Activated CD4-positive, alpha-beta T cell treated with anti-CD3 and anti-CD28 coated beads for 36 hours (primary cell): ENCODE measurements at regions not wholly inside any gene's neighbourhood (a gene's known extent, or its start where the extent isn't known, plus 50 kb on each side); places are given as distances from the start of the nearest gene placed in this dataset.
"Not testable (repeated sequence)": the region's sequence is repeated elsewhere in the genome, so short reads cannot be mapped to it uniquely, and the experiment has no call there.

ENCODE experiments used
- ATAC-seq: fragments of 200-7000 bp; cut with Tn5 transposase; one replicate; pipeline ENCODE4 v1.10.0; 2021; ENCODE audit warnings: mild to moderate bottlenecking, moderate library complexity
- CTCF ChIA-PET: fragments of 350-600 bp; sonication (Branson Sonifier 250); formaldehyde crosslinking; loops from one replicate; lab custom pipeline; 2021; ENCODE audit warnings: antibody characterized with exemption; lab: Charles Lee
- POLR2A ChIA-PET: fragments of 350-600 bp; sonication (Branson Sonifier 250); formaldehyde crosslinking; loops from one replicate; lab custom pipeline; 2021; ENCODE audit warnings: antibody characterized with exemption, inconsistent platforms; lab: Charles Lee
- DNase-seq: peaks from one replicate; pipeline ENCODE4 v3.0.0-alpha.2; 2020
- H3K27ac Mint-ChIP-seq: one replicate; pipeline ENCODE4 v1.8.0; 2021; ENCODE audit warnings: mixed read lengths
- H3K27me3 Mint-ChIP-seq: one replicate; pipeline ENCODE4 v1.8.0; 2021; ENCODE audit warnings: mixed read lengths
- H3K36me3 Mint-ChIP-seq: one replicate; pipeline ENCODE4 v1.8.0; 2021; ENCODE audit warnings: low read depth, mixed read lengths
- H3K4me1 Mint-ChIP-seq: one replicate; pipeline ENCODE4 v1.8.0; 2021; ENCODE audit warnings: mixed read lengths
- H3K4me3 Mint-ChIP-seq: one replicate; pipeline ENCODE4 v1.8.0; 2021; ENCODE audit warnings: mild to moderate bottlenecking, moderate library complexity, mixed read lengths
- H3K9me3 Mint-ChIP-seq: one replicate; pipeline ENCODE4 v1.8.0; 2021; ENCODE audit warnings: low read depth, mixed read lengths
- intact Hi-C, 2 experiments: fragments of 100-400 bp; cut with DNase I in 1 of 2; cut with micrococcal nuclease in 1 of 2; formaldehyde crosslinking; loops; one replicate each; pipeline versions ENCODE4 v1.14.2 to v1.15.1; 2022 to 2024; cut with DNase I, micrococcal nuclease

DNA sequence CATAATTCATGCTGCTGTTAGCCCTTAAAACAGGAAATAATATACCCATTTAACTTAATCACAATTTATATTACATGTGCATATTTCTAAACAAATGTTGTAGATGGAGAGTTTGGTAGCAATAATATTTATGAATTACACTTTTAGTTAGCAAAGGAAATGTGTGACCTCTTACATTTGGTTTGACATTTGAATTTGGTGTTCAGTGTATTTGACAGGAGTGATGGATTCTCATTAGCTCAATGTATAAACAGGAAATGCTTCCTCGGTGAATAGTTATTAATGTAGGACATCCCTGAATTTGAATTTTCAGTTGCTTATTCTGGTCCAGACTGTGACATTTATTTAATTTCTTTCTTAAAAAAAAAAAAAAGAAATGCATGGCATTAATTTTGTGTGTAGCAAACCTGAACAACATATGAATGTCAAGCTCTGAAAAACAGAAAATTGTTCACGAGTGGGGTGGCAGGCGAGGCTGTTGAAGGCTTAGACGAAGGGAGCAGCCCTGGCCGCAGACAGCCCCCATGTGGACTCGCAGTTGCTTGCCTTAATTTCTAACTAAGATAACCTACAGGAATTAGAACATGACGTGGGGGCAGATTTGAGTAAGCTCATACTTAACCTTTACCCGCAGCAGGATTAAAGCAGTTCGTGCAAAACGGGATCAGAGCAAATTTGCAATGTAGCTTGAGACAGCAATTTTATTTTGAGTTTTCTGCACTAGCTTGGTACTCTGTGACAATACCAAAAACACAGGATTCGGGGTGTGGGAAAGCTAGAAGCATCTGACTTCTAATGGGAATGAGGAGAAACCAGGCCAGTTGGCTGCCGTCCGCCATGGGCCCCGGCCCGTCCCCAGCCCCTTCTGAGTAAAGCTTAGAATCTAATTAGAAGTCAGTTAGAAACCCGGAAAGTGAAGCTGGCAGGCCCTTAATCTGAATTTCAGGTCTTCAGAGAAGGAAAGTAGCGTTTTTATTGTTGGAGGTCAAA, 134.3 kb downstream of the MACROH2A1 start:
- Mint-ChIP-seq H3K27me3 (peaks cover 10% of the 10 kb centered on the region), H3K36me3 (no peaks in the 10 kb centered on the region), H3K4me3 (no peak overlapping the region), H3K4me1 (no peaks in the 10 kb centered on the region), H3K9me3 (peaks cover 6% of the 10 kb centered on the region), H3K27ac (no peak overlapping the region)
- ATAC-seq (no peak), DNase-seq (no peak)
- intact Hi-C loops, result no loop called here
- ChIA-PET CTCF (interaction anchor here (0.6 kb wide), 2 partner anchors 81 to 165 kb away, joined by 3 read pairs; no protein-coding TSS in a partner anchor), POLR2A (no interaction called here)

DNA sequence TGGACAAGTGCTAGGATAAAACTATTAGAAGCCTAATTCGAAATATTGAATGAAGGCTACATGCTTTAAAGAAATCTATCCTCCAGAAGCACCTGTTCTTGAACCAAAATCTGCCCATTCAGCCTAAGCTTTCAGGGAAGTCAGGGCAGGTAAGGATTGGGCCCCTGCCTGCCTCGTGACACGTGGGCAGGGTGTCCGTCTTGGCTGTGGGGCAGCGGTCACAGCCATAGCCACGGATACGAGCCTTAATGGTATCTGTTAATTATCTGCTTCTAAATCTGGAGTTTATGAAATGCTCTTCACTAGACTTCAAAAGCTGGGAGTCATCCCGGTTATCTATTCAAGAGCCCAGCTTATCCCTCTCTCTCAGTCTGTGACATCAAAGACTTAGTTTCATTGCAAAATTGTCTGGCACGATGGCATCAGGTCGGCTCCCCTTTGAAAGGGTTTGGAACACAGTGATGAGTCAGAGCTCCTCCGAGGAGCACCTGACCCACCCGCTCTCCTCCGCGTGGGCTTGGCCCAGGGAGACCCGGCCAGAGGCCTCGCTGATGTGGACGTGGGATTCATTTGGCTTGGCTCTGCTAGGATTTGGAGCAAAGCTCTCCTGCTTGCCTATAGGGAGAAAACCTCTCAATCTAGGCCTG, 135.9 kb downstream of the MACROH2A1 start:
- POLR2A ChIA-PET, result no interaction called here
- DNase-seq (no peak), ATAC-seq (no peak)
- H3K27ac Mint-ChIP-seq, result no peak overlapping the region
- H3K36me3 Mint-ChIP-seq, result no peaks in the 10 kb centered on the region
- CTCF ChIA-PET, result no interaction called here
- H3K27me3 Mint-ChIP-seq, result peaks cover 12% of the 10 kb centered on the region
- H3K4me3 Mint-ChIP-seq, result no peak overlapping the region
- H3K4me1 Mint-ChIP-seq, result no peaks in the 10 kb centered on the region
- H3K9me3 Mint-ChIP-seq, result peaks cover 9% of the 10 kb centered on the region
- intact Hi-C loops, result no loop called here

DNA sequence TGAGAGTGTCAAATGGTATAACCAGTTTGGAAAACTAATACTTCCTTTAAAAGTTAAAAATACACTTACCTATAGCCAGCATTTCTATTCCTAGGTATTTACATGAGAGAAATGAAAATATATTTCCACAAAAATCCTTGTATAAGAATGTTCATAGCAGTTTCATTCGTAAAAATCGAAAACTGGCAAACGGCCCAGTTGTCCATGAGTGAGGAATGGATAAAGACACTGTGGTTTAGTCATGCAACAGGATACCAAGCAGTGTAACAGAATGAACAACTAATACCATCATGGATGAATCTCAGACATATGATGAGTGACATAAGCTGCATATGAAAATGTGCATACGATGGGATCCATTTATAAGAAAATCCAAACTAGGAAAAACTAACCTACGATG, 136.7 kb downstream of the MACROH2A1 start:
- Mint-ChIP-seq H3K4me3 (no peak overlapping the region), H3K9me3 (peaks cover 9% of the 10 kb centered on the region), H3K4me1 (no peaks in the 10 kb centered on the region), H3K27ac (no peak overlapping the region), H3K27me3 (peaks cover 12% of the 10 kb centered on the region), H3K36me3 (no peaks in the 10 kb centered on the region)
- intact Hi-C loops, result no loop called here
- POLR2A ChIA-PET, result no interaction called here
- no peak for DNase-seq
- CTCF ChIA-PET, result no interaction called here
- no peak for ATAC-seq

DNA sequence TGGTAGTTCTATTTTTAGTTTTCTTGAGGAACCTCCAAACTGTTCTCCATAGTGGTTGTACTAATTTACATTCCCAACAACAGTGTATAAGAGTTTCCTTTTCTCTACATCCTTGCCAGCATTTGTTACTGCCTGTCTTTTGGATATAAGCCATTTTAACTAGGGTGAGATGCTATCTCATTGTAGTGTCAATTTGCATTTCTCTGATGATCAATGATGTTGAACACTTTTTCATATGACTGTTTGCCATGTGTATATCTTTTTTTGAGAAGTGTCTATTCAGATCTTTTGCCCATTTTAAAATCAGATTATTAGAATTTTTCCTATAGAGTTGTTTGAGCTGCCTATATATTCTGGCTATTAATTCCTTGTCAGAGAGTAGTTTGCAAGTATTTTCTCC, 138.9 kb downstream of the MACROH2A1 start:
- H3K4me1 Mint-ChIP-seq, POLR2A ChIA-PET, intact Hi-C loops, DNase-seq, H3K27ac Mint-ChIP-seq, H3K9me3 Mint-ChIP-seq, H3K36me3 Mint-ChIP-seq, H3K4me3 Mint-ChIP-seq, ATAC-seq: not testable (repeated sequence)
- CTCF ChIA-PET, result interaction anchor here (0.6 kb wide), 1 partner anchor 1337 kb away, joined by 3 read pairs; no protein-coding TSS in a partner anchor
- peaks cover 12% of the 10 kb centered on the region for H3K27me3 Mint-ChIP-seq

DNA sequence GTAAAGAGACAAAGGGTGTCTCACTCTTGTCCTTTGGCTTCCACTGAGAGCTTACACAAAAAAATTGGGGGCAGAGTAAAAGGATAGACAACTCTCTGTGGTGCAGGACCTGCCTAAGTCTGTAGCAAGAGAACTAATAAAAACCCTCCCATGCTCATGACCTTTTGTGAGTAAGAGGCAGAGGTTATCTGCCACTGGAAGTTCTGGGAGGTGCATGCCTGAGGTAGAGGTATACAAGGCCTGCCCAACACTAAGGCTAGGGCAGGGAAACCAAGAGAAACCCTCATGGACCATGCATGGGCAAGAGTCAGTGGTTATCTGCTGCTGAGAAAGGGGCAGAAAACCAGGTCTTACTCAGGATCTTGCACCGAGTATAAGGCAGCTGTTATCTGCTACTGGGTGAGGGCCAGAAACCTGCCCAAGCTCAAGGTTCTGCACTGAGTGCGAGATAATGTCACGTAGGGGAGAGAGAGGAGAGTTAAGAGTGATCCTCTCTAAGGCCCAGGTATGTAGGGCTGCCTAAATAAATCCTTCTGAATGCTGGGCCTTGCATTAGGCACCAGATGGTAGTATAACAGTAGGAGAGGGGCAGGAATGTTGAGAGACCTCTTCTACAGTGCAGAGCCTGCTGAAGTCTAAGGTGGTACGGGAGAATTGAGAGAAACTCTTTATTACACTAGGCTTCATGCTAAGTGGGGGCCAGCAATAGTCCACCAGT, 143.4 kb downstream of the MACROH2A1 start:
- Mint-ChIP-seq H3K36me3 (no peaks in the 10 kb centered on the region), H3K9me3 (peaks cover 9% of the 10 kb centered on the region), H3K4me1 (no peaks in the 10 kb centered on the region), H3K27me3 (peaks cover 15% of the 10 kb centered on the region), H3K27ac (no peak overlapping the region), H3K4me3 (no peak overlapping the region)
- DNase-seq (no peak), ATAC-seq (no peak)
- intact Hi-C loops, result no loop called here
- ChIA-PET POLR2A (no interaction called here), CTCF (interaction anchor here (0.5 kb wide), 1 partner anchor 17 kb away, joined by 3 read pairs; no protein-coding TSS in a partner anchor)

- H3K36me3 Mint-ChIP-seq, result no peaks in the 10 kb centered on the region
- ATAC-seq (no peak), DNase-seq (no peak)
- no peaks in the 10 kb centered on the region for H3K9me3 Mint-ChIP-seq
- ChIA-PET POLR2A (interaction anchor here (0.6 kb wide), 1 partner anchor 52 kb away, joined by 4 read pairs; no protein-coding TSS in a partner anchor), CTCF (no interaction called here)
- H3K4me3 Mint-ChIP-seq, result no peak overlapping the region
- peaks cover 5% of the 10 kb centered on the region for H3K27me3 Mint-ChIP-seq
- no peaks in the 10 kb centered on the region for H3K4me1 Mint-ChIP-seq
- intact Hi-C loops, result no loop called here
- no peak overlapping the region for H3K27ac Mint-ChIP-seq
Measured at GRCh38 chr5:135254183-135254582, 144.8 kb downstream of the MACROH2A1 start.

GRCh38 chr5:135253601-135254178, 145.3 kb downstream of the MACROH2A1 start:
- no peaks in the 10 kb centered on the region for H3K9me3 Mint-ChIP-seq
- intact Hi-C loops, result no loop called here
- H3K4me3 Mint-ChIP-seq, result no peak overlapping the region
- no peaks in the 10 kb centered on the region for H3K4me1 Mint-ChIP-seq
- H3K27ac Mint-ChIP-seq, result no peak overlapping the region
- no peaks in the 10 kb centered on the region for H3K36me3 Mint-ChIP-seq
- no peak for ATAC-seq
- no peak for DNase-seq
- peaks cover 5% of the 10 kb centered on the region for H3K27me3 Mint-ChIP-seq
- ChIA-PET POLR2A (no interaction called here), CTCF (no interaction called here)

GRCh38 chr5:135251093-135251492, 147.9 kb downstream of the MACROH2A1 start:
- Mint-ChIP-seq H3K27me3 (peaks cover 5% of the 10 kb centered on the region), H3K4me3 (no peak overlapping the region), H3K4me1 (peaks cover 4% of the 10 kb centered on the region), H3K36me3 (no peaks in the 10 kb centered on the region), H3K9me3 (no peaks in the 10 kb centered on the region), H3K27ac (no peak overlapping the region)
- CTCF ChIA-PET, result no interaction called here
- DNase-seq (no peak), ATAC-seq (no peak)
- POLR2A ChIA-PET, result no interaction called here
- intact Hi-C loops, result no loop called here

DNA sequence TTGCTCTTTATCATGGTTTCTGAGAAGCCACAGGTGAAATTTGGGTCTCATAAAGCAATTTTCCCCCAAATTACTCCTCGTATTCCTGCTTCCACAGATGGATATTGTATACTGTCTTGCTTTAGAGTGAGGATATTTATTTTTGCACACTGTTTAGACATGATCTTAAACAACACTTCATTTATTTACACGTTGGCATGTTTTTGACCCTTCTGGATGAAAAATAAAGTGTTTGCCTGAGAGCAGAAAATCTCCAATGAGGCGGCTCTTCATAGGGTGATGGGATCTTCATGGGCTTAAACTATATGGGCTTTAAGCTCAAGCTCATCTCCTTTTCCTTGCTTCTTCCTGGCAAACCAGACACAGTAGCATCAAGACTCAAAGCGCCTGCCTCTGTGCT, 148.4 kb downstream of the MACROH2A1 start:
- POLR2A ChIA-PET, result no interaction called here
- no peak overlapping the region for H3K4me3 Mint-ChIP-seq
- peaks cover 4% of the 10 kb centered on the region for H3K4me1 Mint-ChIP-seq
- H3K9me3 Mint-ChIP-seq, result no peaks in the 10 kb centered on the region
- no peak for ATAC-seq
- CTCF ChIA-PET, result no interaction called here
- intact Hi-C loops, result no loop called here
- no peak for DNase-seq
- H3K27me3 Mint-ChIP-seq, result peaks cover 5% of the 10 kb centered on the region
- H3K27ac Mint-ChIP-seq, result no peak overlapping the region
- H3K36me3 Mint-ChIP-seq, result no peaks in the 10 kb centered on the region

- DNase-seq (no peak), ATAC-seq (no peak)
- H3K27ac Mint-ChIP-seq, result no peak overlapping the region
- peaks cover 5% of the 10 kb centered on the region for H3K27me3 Mint-ChIP-seq
- H3K9me3 Mint-ChIP-seq, result no peaks in the 10 kb centered on the region
- intact Hi-C loops, result no loop called here
- peaks cover 4% of the 10 kb centered on the region for H3K4me1 Mint-ChIP-seq
- H3K4me3 Mint-ChIP-seq, result no peak overlapping the region
- POLR2A ChIA-PET, result no interaction called here
- CTCF ChIA-PET, result no interaction called here
- no peaks in the 10 kb centered on the region for H3K36me3 Mint-ChIP-seq
Measured at GRCh38 chr5:135249658-135250057, 149.4 kb downstream of the MACROH2A1 start.

DNA sequence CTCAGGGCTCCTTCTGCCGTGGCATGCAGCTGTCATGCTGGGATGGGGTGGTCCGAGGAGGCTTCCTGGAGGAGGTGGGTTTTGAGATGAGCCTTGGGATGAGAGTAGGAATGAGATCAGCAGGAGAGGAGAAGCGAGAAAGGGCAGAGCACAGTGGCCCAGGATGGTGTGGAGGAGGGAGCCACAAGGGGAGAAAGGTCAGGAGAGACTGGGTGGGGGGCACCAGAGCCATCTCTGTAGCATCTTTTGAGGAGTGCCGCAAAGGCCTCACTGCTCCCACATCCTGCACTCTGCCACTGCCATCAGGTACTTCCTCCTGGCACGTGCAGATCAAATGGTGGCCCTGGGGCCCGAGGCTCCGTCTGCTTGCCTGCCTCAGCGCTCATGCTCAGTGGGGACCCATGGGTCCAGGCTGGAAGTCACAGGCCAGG, 150.2 kb downstream of the MACROH2A1 start:
- ATAC-seq, result no peak
- no peak for DNase-seq
- Mint-ChIP-seq H3K4me1 (peaks cover 4% of the 10 kb centered on the region), H3K27me3 (no peaks in the 10 kb centered on the region), H3K27ac (no peak overlapping the region), H3K4me3 (no peak overlapping the region), H3K9me3 (no peaks in the 10 kb centered on the region), H3K36me3 (no peaks in the 10 kb centered on the region)
- ChIA-PET CTCF (interaction anchor here (0.6 kb wide), 1 partner anchor 246 kb away, joined by 3 read pairs; no protein-coding TSS in a partner anchor), POLR2A (interaction anchor here (0.6 kb wide), 1 partner anchor 183 kb away, joined by 4 read pairs; no protein-coding TSS in a partner anchor)
- intact Hi-C loops, result no loop called here
